NCI-H2196 (cell line): ENCODE measurements at regions not wholly inside any gene's neighbourhood (a gene's known extent, or its start where the extent isn't known, plus 50 kb on each side); places are given as distances from the start of the nearest gene placed in this dataset.
"Not testable (repeated sequence)": the region's sequence is repeated elsewhere in the genome, so short reads cannot be mapped to it uniquely, and the experiment has no call there.

Experiments
- DNase-seq: peaks from one replicate; lab custom pipeline; 2025; ENCODE audit not compliant: unreplicated experiment; lab: John Stamatoyannopoulos, UW

GRCh38 chrX:39030636-39031035 is 229.4 kb downstream of the MID1IP1 start:
- no peak for DNase-seq

GRCh38 chrX:39039890-39040289 is 238.6 kb downstream of the MID1IP1 start:
- no peak for DNase-seq

GRCh38 chrX:39043838-39044550 is 242.7 kb downstream of the MID1IP1 start:
- no peak for DNase-seq

GRCh38 chrX:39047174-39047573 is 245.9 kb downstream of the MID1IP1 start:
- no peak for DNase-seq

GRCh38 chrX:39049975-39050374 is 248.7 kb downstream of the MID1IP1 start:
- DNase-seq, result no peak

GRCh38 chrX:39050427-39050826 is 249.2 kb downstream of the MID1IP1 start:
- no peak for DNase-seq

- DNase-seq, result no peak
These were observed 251.5 kb downstream of the MID1IP1 start for GRCh38 chrX:39052751-39053150.

- no peak for DNase-seq
These were observed 257.5 kb downstream of the MID1IP1 start for GRCh38 chrX:39058724-39059123.

- no peak for DNase-seq
These were observed 258.6 kb downstream of the MID1IP1 start for GRCh38 chrX:39059866-39060265.

GRCh38 chrX:39063037-39063436 is 261.8 kb downstream of the MID1IP1 start:
- DNase-seq, result peak; percentile 31

- DNase-seq, result no peak
These were observed 262.4 kb downstream of the MID1IP1 start for GRCh38 chrX:39063702-39064101.

GRCh38 chrX:39065051-39065871 is 264.0 kb downstream of the MID1IP1 start:
- DNase-seq, result peak; percentile 71

- no peak for DNase-seq
These were observed 266.6 kb downstream of the MID1IP1 start for GRCh38 chrX:39067866-39068265.

GRCh38 chrX:39068634-39069033 is 267.4 kb downstream of the MID1IP1 start:
- DNase-seq, result not testable (repeated sequence)

GRCh38 chrX:39070009-39070408 is 268.8 kb downstream of the MID1IP1 start:
- DNase-seq, result no peak

GRCh38 chrX:39073131-39073530 is 271.9 kb downstream of the MID1IP1 start:
- DNase-seq, result no peak

- no peak for DNase-seq
These were observed 295.3 kb downstream of the MID1IP1 start for GRCh38 chrX:39096599-39096998.

- no peak for DNase-seq
These were observed 303.5 kb downstream of the MID1IP1 start for GRCh38 chrX:39104745-39105144.

- no peak for DNase-seq
These were observed 310.9 kb downstream of the MID1IP1 start for GRCh38 chrX:39112143-39112542.

GRCh38 chrX:39115166-39115565 is 313.9 kb downstream of the MID1IP1 start:
- no peak for DNase-seq

GRCh38 chrX:39117101-39117500 is 315.8 kb downstream of the MID1IP1 start:
- DNase-seq, result no peak

GRCh38 chrX:39121903-39122302 is 320.6 kb downstream of the MID1IP1 start:
- DNase-seq, result no peak
